Stimulated activated CD4-positive, alpha-beta T cell treated with anti-CD3 and anti-CD28 coated beads, Interleukin-15, amount 100 ng/mL, for 48 hours (primary cell): ENCODE measurements at regions not wholly inside any gene's neighbourhood (a gene's known extent, or its start where the extent isn't known, plus 50 kb on each side); places are given as distances from the start of the nearest gene placed in this dataset.
A peak's percentile ranks its signal among the peaks of the same experiment; 100 is the strongest.
"Not testable (repeated sequence)": the region's sequence is repeated elsewhere in the genome, so short reads cannot be mapped to it uniquely, and the experiment has no call there.

Experiments used
- DNase-seq, 2 donors: peaks; one replicate each; pipeline ENCODE4 v3.0.0-alpha.2; 2020; ENCODE audit warnings: low read depth in 2 of 2

DNA sequence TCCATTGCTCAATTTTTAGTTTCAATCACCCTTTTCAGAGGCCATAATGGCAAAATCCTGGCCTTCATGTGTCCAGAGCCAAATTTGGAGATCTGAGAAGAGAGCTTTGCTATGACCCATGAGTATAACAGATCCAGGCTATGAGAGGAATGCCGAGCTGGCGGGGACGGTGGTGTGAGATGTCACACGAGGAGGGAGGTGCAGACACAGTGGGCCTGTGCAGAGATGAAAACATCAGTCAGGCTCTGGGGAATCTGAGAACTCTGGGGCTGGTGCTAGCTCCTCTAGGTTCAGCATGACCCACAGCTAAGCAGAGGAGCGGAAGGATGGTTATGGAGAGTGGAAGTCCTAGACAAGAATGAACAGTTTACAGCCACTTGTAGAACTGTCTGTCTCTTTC is 398.3 kb upstream of the ATP10A start:
- no peak for DNase-seq

DNA sequence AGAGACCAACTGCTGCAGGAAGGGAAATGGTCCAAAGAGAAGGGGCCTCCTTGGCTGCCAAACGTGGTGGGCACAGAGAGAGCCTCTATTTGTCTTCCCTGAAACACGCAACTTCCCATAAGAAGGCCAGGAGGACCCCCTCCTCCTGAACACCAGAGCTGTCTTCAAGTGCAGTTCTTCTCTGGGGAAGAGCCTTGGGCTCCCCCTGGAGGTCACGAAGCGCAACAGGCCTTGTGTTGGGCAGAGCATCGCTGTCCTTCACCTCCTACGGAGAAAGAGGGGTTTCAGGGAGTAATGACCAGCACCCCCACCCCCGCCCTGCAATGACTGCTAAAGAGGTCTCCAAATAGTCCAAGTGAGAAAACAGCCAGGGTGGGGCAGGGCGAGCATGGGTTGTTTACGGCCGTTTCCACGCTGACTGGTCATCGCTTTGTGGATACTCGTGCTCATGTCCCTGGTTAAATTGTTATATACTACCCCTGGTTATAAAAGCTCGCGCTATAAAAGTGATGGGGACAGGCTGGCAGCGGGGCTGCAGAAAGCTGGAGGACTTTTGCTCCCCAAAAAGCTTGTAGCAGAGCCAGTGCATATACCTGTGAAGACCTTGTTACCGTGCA is 397.5 kb upstream of the ATP10A start:
- DNase-seq, result peak in 1 of 2 donors; percentile 1

DNA sequence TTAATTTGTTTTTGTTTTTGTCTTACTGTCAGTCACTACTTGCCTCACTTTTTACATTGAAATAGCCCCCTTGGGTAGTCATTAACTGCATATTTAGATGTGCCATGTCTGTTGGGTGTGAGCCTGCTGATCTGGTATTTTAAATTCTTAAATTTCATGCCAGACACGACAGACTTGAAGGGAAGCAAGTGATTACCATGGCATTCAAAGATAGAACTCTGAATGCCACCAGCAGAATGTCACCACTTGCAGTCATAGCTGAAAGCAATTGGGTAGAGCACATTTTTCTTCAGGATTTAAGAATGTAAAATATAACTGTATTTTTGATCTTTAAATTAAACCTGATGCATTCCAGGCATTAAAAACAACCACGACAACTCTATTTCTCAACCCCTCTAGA is 396.5 kb upstream of the ATP10A start:
- DNase-seq, result no peak

DNA sequence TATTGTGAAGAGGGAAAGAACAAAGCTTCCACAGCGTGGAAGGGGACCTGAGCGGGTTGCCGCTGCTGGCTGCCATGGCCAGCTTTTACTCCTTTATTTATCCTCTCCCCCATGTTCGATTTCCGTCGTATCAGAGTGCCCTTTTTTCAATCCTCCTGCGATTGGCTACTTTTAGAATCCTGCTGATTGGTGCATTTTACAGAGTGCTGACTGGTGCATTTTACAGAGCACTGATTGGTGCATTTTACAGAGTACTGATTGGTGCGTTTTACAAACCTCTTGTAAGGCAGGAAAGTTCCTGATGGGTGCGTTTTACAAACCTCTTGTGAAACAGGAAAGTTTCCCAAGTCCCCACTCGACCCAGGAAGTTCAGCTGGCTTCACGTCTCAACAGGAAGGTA is 381.7 kb upstream of the ATP10A start:
- DNase-seq, result not testable (repeated sequence)

DNA sequence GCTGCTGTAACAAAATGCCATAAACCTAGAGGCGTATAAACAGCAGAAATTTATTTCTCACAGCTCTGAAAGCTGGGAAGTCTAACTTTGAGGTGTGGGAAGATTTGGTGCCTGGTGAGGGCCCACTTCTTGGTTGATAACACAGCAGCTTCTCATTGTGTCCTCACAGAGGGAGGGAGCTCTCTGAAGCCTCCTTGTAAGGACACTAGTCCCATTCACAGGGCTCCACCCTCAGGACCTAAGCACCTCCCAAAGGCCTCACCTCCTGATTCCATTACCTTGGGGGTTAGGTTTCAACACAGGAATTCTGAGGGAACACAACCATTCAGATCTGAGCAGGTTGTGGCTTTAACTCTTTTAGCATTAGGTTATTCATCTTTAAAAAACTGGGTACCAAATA is 380.3 kb upstream of the ATP10A start:
- no peak for DNase-seq

DNA sequence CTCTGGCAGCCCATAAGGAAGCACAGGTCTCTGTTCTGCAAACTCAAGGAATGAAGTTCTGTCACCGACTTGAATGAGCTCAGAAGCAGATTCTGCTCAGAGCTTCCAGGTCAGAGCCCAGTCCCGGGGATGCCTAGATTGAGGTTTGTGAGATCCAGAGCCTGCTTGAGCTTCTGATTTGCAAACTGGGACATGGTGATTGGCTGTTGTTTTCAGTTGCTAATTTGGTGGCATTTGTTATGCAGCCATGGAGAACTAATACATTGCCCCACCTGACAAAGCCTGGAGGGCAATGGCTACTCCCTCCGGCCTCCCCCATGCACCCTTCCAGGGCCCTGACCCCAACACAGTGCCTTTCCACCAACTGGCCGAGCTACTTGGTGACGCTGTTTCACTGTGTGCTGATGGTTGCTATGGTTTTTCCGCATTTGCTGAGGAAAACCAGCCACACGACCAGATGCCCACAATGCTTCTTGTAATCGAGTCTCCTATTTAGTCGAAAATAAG is 379.5 kb upstream of the ATP10A start:
- DNase-seq, result no peak

DNA sequence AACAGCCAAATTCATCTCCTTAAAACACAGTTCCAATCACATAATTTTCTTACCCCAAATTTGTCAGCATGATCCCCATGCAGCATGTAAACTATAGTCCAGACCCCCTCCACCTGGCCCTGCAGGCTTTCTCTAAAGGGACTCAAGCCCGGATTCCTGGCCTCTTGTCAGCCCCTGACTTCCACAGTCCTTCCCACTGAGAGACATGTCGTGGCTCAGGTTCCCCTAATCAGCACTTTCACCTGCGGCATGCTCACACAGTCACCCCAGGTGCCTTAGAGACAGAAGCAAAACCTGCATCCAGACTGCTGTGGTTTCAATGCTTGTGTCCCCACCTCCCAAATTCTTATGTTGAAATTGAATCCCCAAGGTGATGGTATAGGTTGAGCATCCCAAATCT is 372.7 kb upstream of the ATP10A start:
- no peak for DNase-seq

DNA sequence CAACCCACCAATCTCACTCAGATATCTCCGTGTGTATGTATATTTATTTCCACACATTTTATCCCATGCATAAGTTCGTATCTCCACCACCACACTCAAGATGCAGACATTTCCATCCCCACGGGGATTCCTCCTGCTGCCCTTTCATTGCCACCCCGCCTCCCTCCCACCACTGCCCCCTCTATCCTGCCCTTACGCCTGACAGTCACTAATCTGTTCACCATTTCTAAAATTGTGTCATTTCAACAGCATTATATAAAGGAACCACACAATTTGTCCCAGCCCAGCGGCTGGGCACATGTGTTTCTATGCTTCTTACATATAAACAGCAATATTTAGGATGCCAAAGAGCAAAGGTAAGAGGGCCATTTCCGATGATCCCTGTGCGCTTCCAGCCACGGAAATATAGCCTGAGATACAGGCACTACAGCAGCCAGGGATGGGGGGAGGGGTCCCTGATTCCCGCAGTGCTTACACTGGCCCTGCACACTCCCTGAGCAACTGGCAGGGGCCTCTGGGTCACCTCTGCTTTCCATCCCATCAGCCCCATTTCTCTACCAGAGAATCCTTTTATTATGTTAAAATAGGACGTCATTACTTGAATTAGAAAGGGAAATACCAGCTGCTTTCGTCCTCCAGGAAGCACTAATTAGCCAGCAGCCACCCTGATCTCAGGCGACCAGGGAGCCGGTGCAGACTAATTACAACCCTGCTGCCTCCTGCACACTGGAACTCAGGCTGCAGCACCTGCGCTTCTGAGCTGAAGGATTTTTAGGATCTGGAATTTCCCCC is 372.0 kb upstream of the ATP10A start:
- no peak for DNase-seq

DNA sequence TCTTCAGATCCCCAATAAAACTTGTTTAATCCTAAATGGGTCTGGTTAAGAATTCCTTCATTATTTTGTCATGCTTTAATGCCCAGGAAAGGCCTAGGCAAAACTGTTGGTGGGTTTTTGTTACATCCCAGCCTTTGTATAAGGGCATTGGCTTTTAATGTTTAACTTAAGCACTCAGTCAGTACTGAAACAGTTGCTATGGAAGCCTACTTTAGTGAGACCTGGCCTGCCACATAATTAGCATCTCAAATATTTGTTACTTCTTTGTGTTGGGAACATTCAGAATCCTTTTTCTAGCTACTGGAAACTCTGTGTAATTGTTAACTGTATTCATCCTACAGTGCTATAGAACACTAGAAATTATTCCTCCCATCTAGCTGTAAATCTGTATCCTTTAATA is 369.6 kb upstream of the ATP10A start:
- DNase-seq, result no peak

DNA sequence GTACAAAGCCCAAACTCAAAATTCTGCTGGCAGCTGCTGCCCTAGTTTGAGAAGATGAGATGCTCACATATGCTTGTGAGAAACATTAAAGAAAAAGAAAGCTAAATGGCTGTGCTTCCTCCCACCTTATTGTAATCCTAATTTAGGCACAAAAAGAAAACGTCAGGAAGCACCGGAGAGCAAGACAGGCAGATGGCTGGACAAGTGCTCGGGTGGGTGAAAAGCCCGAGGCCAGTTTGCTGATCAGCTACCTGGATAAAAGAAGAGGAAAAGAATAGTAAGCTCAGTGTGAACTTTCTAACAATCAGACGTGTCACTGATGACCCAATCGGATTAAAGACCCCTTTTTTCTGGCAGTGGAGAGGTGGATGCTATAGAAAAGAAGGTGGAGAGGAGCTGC is 368.0 kb upstream of the ATP10A start:
- no peak for DNase-seq

DNA sequence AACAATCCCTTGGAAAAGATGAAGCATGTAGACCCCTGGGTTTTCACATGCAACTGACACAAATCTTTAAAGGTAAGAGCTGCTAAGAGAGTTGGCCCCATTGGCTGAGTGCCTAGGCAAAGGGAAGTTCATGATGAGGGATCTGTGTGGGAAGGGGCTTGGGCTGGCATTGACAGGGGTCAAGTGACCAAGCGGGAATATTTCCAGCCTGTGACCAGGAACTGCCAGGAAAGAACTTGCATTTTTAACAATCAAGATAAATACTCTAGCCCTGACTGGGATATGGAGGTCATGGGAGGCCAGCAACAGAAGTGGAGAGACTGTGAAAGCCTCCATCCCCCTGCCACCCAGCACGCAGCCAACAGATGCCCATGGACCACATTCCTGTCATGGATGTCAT is 361.1 kb upstream of the ATP10A start:
- DNase-seq, result no peak

DNA sequence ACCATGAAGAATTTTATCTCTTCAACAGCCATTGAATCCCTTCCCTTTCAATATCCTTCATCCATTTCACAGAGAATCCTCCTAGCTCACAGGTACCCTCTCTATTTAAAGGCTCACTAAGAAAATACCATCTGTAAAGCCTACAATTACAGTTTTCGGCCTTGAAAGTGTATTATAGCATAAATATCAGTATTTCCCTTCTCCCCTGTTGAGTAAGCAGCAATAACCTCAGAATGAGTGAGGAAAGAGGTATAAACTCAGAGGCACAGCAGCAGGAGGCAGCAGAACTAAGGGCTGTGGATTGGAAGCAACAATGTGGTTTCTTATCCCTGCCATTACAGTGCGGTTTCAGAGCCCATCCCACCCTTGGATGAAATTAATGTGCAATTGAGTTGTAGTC is 360.6 kb upstream of the ATP10A start:
- DNase-seq, result no peak

DNA sequence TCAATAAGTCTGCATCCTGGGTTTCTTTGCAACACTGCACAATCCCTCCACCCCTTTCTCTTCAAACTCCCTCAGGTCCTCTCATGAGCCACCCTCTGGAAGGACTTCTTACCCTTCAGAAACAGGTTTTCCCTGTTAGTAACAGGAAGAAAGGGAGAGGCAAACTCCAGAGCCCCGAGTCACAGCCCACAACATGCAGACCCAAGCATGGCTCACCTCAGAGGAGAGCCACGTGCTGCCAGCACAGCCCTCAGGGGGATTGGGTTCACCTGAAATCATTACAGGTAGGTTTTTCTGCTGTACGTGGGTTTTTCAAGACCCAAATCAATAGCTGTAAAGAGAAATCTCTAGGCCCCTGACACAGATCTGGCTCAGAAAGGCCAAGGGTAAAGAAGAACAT is 359.7 kb upstream of the ATP10A start:
- DNase-seq, result no peak

DNA sequence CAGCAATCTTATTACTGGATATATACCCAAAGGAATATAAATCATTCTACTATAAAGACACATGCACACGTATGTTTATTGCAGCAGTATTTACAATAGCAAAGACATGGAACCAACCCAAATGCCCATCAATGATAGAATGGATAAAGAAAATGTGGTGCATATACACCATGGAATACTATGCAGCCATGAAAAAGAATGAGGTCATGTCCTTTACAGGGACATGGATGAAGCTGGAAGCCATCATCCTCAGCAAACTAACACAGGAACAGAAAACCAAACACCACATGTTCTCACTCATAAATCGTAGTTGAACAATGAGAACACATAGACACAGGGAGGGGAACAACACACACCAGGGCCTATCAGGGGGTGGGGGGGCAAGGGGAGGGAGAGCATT is 353.9 kb upstream of the ATP10A start:
- not testable (repeated sequence) for DNase-seq

DNA sequence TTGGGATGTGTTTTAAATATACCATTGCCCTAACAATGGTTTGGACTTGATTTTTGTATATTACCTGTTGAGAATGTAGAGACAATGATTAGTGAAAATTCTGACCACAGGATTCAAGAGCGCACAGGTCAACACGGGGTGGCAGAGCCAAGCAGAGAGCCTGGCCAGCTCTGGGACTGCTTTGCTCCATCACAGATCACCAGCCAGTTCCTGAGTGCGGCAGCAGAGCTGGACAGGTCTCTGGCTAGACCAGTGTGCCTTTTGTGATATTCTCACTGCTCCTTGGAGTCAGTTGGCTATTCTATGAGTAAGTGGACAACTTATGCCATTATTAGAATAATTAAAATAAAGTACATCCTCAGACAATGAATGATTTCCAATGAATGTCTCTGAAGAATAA is 351.2 kb upstream of the ATP10A start:
- no peak for DNase-seq

DNA sequence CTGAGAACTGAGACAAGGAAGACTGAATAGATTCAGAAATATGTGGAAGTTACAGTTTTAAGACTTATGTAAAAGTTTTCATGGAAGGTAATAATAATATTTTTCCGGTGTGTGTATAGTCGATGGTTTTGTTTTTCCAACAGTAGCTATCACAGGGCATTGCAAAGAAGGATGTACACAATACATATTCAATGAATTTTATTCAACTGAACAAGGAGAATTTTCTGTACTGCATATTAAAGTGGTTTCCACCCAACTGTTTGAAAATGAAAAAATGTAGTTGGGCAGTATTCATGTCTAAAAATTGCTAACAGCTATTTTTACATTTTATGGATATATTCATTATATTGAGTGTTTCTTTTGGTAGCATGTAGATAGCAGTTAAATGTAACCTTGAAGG is 350.3 kb upstream of the ATP10A start:
- no peak for DNase-seq

DNA sequence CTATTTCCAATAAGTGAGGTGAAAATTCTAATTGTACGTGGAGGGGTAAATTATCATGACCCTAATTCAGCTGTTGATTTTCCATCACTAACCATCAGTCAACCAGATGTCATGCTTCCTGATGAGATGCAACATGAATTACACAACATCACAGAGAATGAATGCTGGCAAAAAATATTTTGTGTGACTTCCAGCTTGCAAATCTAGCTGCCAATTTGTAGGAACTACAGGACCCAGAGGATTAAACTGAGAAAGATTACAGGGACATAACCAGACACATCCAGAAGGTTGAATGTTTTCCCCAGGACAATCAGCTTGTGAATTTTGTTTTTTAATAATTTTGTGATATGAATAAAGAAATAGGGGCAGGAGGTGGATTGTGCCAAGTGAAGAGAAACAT is 349.0 kb upstream of the ATP10A start:
- no peak for DNase-seq

DNA sequence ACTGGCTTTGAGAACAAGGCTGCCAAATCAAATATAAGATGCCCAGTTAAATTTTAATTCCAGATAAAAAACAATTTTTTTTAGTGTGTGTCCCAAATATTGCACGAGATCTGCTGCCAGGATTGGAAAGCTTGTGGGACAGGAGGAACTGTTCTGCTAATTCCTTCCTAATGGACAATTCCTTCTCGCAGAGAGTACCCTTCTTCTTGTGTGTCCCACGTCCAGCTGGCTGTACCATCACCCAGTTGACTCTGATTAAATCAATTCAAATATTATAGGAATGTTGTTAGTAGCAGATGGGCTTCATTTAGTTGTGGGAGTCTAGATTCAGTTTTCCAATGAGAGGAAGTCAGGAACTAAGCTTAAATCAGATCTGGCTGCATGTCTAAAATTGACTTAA is 347.9 kb upstream of the ATP10A start:
- no peak for DNase-seq

DNA sequence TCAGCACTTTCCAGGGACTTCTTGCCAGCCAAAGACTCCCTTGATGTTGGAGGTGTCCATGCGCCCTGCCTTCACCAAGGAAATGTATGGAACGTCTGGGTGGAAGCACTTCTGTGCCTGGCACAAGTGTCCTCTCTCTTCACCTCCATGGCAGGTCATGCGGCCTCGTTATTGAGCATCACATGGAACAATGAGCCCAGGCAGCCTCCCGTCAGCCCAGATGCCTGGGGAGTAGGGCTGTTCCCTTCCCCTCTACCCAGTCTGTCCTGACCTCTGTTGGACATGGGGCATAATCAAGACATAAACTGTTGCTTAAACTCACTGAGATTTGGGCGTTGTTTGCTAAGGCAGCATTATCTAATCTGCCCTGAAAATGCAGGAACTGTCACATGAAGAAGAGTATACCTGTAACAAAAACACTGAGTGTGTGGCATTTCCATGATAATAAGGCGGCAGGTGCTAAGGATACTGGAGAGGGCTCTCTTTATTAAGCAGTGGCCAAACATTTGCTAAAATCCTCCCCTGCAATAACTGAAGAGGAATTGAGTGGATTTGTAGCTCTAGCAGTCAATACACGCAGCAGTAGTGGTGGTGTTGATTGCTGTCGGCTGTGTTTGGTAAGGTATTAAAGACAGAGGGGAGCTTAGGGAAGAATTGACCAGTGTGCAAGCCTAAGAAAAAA is 338.2 kb upstream of the ATP10A start:
- no peak for DNase-seq

DNA sequence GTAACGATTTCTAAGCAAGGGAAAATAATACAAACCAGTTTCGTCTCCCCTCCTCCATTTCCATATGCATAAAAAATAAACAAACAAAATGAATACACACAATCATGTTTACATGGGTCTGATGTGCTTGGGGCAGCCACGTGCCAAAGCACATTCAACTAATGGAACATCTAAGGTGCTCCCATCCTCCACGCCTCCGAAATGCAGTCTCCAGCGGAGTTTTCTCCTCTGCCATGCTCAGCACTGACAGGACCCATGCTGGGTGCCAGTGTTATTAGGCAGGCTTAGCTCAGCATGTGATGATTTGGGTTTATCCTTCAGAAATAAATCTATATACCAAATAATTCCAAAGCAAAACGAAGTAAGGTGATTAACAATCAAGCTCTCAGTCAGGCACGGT is 337.3 kb upstream of the ATP10A start:
- no peak for DNase-seq

DNA sequence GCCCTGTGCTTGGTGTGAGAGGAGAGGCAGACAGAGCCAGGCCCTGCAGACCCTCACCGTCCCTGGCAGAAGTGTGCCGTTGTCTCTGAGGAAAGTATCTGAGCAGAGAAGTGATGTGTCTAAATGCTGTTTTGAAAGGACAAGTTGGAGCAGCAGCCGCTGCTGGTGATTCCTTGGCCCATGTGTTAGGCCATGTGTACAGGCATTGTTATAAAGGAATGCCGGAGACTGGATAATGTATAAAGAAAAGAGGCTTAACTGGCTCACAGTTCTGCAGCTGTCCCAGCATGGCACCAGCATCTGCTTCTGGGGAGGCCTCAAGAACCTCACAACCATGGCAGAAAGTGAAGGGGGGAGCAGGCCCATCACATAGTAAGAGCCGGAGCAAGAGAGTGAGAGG is 334.6 kb upstream of the ATP10A start:
- no peak for DNase-seq

DNA sequence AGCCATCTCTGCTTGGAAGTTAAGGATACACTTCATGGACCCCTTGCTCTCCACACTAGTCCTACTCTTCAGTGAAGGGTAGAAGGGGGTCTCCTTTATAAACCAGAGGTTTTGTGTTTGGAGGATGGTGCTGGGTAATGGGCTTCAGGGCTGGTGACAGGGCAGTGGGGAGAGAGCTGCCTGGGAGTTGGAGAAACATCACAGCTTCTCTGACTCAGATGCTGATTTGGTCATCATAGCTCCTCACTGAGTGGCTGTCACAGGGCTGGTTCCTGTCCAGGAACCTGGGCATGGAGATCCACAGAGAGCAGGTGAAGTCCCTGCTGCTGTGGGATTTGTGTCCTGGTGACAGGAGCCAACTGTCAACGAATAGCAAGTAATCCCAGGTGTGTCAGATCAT is 333.9 kb upstream of the ATP10A start:
- no peak for DNase-seq

DNA sequence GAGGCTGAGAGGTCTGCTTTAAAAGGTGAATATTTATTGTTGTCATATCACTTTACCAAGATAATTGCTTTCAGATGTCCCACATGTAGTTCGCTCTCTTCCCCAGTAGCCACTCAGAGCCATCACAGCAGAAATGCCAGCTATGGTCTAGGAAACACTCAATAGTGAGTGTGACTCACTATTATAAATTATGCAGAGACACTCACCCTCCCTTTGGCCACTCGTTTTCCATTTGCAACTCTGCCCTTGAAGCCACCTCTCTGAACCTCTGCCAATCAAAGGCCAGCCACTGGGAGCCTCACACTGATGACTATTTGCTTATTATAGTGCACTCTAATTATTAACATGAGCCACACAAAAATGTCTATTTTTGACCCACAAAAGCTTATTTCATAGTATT is 328.1 kb upstream of the ATP10A start:
- DNase-seq, result no peak
